GM19035 (cell line): ENCODE measurements at regions not wholly inside any gene's neighbourhood (a gene's known extent, or its start where the extent isn't known, plus 50 kb on each side); places are given as distances from the start of the nearest gene placed in this dataset.
"Not testable (repeated sequence)": the region's sequence is repeated elsewhere in the genome, so short reads cannot be mapped to it uniquely, and the experiment has no call there.

Experiments
- ATAC-seq: cut with Tn5 transposase; IDR thresholded peaks from one replicate; pipeline ENCODE4 v1.9.1; 2021; ENCODE audit not compliant: unreplicated experiment

- no peak for ATAC-seq
Observed at GRCh38 chr14:96683562-96684289, 113.5 kb upstream of the VRK1 start.

GRCh38 chr14:96686126-96686525 lies 111.1 kb upstream of the VRK1 start:
- ATAC-seq, result no peak

- no peak for ATAC-seq
Observed at GRCh38 chr14:96688629-96689028, 108.6 kb upstream of the VRK1 start.

GRCh38 chr14:96690713-96691383 lies 106.3 kb upstream of the VRK1 start:
- ATAC-seq, result no peak

- ATAC-seq, result no peak
Observed at GRCh38 chr14:96693252-96693820, 103.8 kb upstream of the VRK1 start.

GRCh38 chr14:96693987-96694386 lies 103.2 kb upstream of the VRK1 start:
- no peak for ATAC-seq

- ATAC-seq, result peak; percentile 82
Observed at GRCh38 chr14:96698960-96699539, 98.1 kb upstream of the VRK1 start.

- ATAC-seq, result no peak
Observed at GRCh38 chr14:96699666-96700065, 97.5 kb upstream of the VRK1 start.

- no peak for ATAC-seq
Observed at GRCh38 chr14:96702831-96703230, 94.4 kb upstream of the VRK1 start.

GRCh38 chr14:96705422-96706092 lies 91.6 kb upstream of the VRK1 start:
- ATAC-seq, result no peak

GRCh38 chr14:96706893-96707292 lies 90.3 kb upstream of the VRK1 start:
- ATAC-seq, result no peak

GRCh38 chr14:96710060-96710666 lies 87.0 kb upstream of the VRK1 start:
- ATAC-seq, result no peak

GRCh38 chr14:96711559-96712267 lies 85.5 kb upstream of the VRK1 start:
- ATAC-seq, result no peak

- no peak for ATAC-seq
Observed at GRCh38 chr14:96713426-96713825, 83.8 kb upstream of the VRK1 start.

- not testable (repeated sequence) for ATAC-seq
Observed at GRCh38 chr14:96714537-96714936, 82.6 kb upstream of the VRK1 start.

- no peak for ATAC-seq
Observed at GRCh38 chr14:96717116-96717515, 80.1 kb upstream of the VRK1 start.

GRCh38 chr14:96718407-96718806 lies 78.8 kb upstream of the VRK1 start:
- no peak for ATAC-seq

GRCh38 chr14:96720702-96721101 lies 76.5 kb upstream of the VRK1 start:
- not testable (repeated sequence) for ATAC-seq

- ATAC-seq, result no peak
Observed at GRCh38 chr14:96722736-96723135, 74.4 kb upstream of the VRK1 start.

- ATAC-seq, result no peak
Observed at GRCh38 chr14:96723946-96724345, 73.2 kb upstream of the VRK1 start.
